AG09319 (cell line): ENCODE measurements at regions not wholly inside any gene's neighbourhood (a gene's known extent, or its start where the extent isn't known, plus 50 kb on each side); places are given as distances from the start of the nearest gene placed in this dataset.
"Not testable (repeated sequence)": the region's sequence is repeated elsewhere in the genome, so short reads cannot be mapped to it uniquely, and the experiment has no call there.

Experiments
- DNase-seq: peaks from one replicate; pipeline ENCODE4 v3.0.0-alpha.2; 2010; ENCODE audit warnings: low read depth; ENCODE audit errors: extremely low read depth
- TF ChIP-seq, protein P1 (sequence below): IDR thresholded peaks from 2 replicates; pipeline ENCODE4 v1.5.1; 2011; ENCODE audit warnings: low read depth, mild to moderate bottlenecking, inconsistent platforms, low read length, moderate library complexity

GRCh38 chr12:40431169-40431568 is 206.4 kb downstream of the LRRK2 start:
- DNase-seq = no peak
- TF ChIP-seq, protein P1, sequence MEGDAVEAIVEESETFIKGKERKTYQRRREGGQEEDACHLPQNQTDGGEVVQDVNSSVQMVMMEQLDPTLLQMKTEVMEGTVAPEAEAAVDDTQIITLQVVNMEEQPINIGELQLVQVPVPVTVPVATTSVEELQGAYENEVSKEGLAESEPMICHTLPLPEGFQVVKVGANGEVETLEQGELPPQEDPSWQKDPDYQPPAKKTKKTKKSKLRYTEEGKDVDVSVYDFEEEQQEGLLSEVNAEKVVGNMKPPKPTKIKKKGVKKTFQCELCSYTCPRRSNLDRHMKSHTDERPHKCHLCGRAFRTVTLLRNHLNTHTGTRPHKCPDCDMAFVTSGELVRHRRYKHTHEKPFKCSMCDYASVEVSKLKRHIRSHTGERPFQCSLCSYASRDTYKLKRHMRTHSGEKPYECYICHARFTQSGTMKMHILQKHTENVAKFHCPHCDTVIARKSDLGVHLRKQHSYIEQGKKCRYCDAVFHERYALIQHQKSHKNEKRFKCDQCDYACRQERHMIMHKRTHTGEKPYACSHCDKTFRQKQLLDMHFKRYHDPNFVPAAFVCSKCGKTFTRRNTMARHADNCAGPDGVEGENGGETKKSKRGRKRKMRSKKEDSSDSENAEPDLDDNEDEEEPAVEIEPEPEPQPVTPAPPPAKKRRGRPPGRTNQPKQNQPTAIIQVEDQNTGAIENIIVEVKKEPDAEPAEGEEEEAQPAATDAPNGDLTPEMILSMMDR = no peak

DNA sequence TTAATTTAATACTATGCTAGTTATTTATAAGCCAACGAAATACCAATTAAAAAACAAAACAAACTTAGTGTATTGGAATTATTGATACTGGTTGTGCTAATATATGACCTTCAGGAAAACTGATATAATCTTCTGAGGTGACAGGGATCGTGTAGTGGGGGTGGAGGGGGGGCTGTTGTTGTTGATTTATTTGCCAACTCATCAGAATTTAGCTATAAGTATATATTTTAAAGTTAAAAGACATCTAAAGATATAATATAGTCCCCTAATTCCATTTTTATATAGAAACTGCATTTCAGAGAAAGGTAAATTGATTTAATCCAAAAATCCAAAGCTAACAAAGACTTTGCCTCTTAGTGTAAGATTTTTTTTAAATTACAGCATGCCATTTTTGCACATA is 210.5 kb downstream of the LRRK2 start:
- no peak for DNase-seq

GRCh38 chr12:40435951-40436350 is 211.2 kb downstream of the LRRK2 start:
- no peak for DNase-seq
- TF ChIP-seq, protein P1 = no peak

More for the DNA sequence above, 210.5 kb downstream of the LRRK2 start:
- TF ChIP-seq, protein P1 = no peak

- no peak for DNase-seq
- TF ChIP-seq, protein P1 = no peak
Observed at GRCh38 chr12:40436564-40436963, 211.8 kb downstream of the LRRK2 start.

- no peak for DNase-seq
- TF ChIP-seq, protein P1 = no peak
Observed at GRCh38 chr12:40439771-40440492, 215.1 kb downstream of the LRRK2 start.

GRCh38 chr12:40444174-40444573 is 219.4 kb downstream of the LRRK2 start:
- TF ChIP-seq, protein P1 = no peak
- DNase-seq = no peak

DNA sequence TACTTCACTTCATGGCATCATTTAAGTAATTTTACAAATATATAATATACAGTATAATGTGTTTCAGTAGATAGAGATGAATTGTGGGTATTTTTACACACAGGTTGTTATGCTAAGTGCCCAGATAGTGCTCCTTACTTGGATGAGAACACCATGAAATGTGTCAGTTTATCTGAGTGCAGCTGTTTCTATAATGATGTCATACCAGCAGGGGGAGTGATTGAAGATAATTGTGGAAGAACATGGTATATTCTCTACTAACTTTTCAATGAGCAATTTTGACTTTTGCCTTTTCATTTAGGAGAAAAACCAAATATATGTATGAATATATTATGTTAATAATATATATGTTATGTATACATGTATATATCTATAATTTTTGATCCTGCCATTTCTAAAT is 221.6 kb downstream of the LRRK2 start:
- TF ChIP-seq, protein P1 = peak; percentile 45
- no peak for DNase-seq

GRCh38 chr12:40448523-40448922 is 223.7 kb downstream of the LRRK2 start:
- not testable (repeated sequence) for DNase-seq
